GM23338 (cell line): ENCODE measurements at regions not wholly inside any gene's neighbourhood (a gene's known extent, or its start where the extent isn't known, plus 50 kb on each side); places are given as distances from the start of the nearest gene placed in this dataset.

Experiments
- ATAC-seq: fragments of 200-7000 bp; cut with Tn5 transposase; 3 replicates; pipeline ENCODE4 v1.9.1; 2020
- DNase-seq: peaks from one replicate; pipeline ENCODE4 v3.0.0-alpha.2; 2015; ENCODE audit warnings: low spot score
- H2AFZ ChIP-seq: fragments of 200-600 bp; sonication (generic); 2 replicates; pipeline ENCODE4 v1.8.0; 2016; ENCODE audit warnings: antibody characterized with exemption, mild to moderate bottlenecking, moderate library complexity
- H3F3A ChIP-seq: fragments of 200-600 bp; sonication (generic); replicated peaks from 2 replicates; pipeline ENCODE4 v1.8.0; 2017; ENCODE audit warnings: antibody characterized with exemption, mixed run types, low read depth
- H3K27ac ChIP-seq: fragments of 200-600 bp; sonication (generic); 2 replicates; pipeline ENCODE4 v1.6.1; 2016; ENCODE audit warnings: low read depth
- H3K27me3 ChIP-seq: fragments of 200-600 bp; sonication (generic); 2 replicates; pipeline ENCODE4 v1.8.0; 2016; ENCODE audit warnings: mild to moderate bottlenecking, mixed run types, moderate library complexity; ENCODE audit not compliant: insufficient read depth
- H3K36me3 ChIP-seq: fragments of 200-600 bp; sonication (generic); 2 replicates; pipeline ENCODE4 v1.8.0; 2016; ENCODE audit warnings: mild to moderate bottlenecking; ENCODE audit not compliant: insufficient read depth
- H3K4me1 ChIP-seq: fragments of 200-600 bp; sonication (generic); 2 replicates; pipeline ENCODE4 v1.8.0; 2016; ENCODE audit warnings: mild to moderate bottlenecking, moderate library complexity; ENCODE audit not compliant: insufficient read depth
- H3K4me2 ChIP-seq: fragments of 200-600 bp; sonication (generic); 2 replicates; pipeline ENCODE4 v1.7.1; 2017; ENCODE audit warnings: mixed run types
- H3K4me3 ChIP-seq: fragments of 200-600 bp; sonication (generic); 2 replicates; pipeline ENCODE4 v1.6.1; 2016; ENCODE audit warnings: mixed run types
- H3K79me2 ChIP-seq: fragments of 200-600 bp; sonication (generic); replicated peaks from 2 replicates; pipeline ENCODE4 v1.8.0; 2017; ENCODE audit warnings: mild to moderate bottlenecking; ENCODE audit not compliant: insufficient read depth
- H3K9me2 ChIP-seq: fragments of 200-600 bp; sonication (generic); 2 replicates; pipeline ENCODE4 v1.8.0; 2017; ENCODE audit not compliant: insufficient read depth
- H4K20me1 ChIP-seq: fragments of 200-600 bp; sonication (generic); replicated peaks from 2 replicates; pipeline ENCODE4 v1.8.0; 2017; ENCODE audit warnings: mild to moderate bottlenecking; ENCODE audit not compliant: insufficient read depth
- H3K27ac Mint-ChIP-seq: 2 replicates; pipeline ENCODE4 v1.8.0; 2020; ENCODE audit warnings: inconsistent platforms, mild to moderate bottlenecking, moderate library complexity, mixed read lengths
- H3K27me3 Mint-ChIP-seq: 3 replicates; pipeline ENCODE4 v1.8.0; 2022; ENCODE audit warnings: low read depth, mild to moderate bottlenecking, moderate library complexity, mixed read lengths, inconsistent platforms; ENCODE audit not compliant: insufficient read depth, poor library complexity
- H3K36me3 Mint-ChIP-seq: 3 replicates; pipeline ENCODE4 v1.8.0; 2021; ENCODE audit warnings: low read depth, mild to moderate bottlenecking, inconsistent platforms, moderate library complexity, mixed read lengths
- H3K4me1 Mint-ChIP-seq: 3 replicates; pipeline ENCODE4 v1.8.0; 2020; ENCODE audit warnings: mild to moderate bottlenecking, inconsistent platforms, mixed read lengths
- H3K4me3 Mint-ChIP-seq: 3 replicates; pipeline ENCODE4 v1.8.0; 2021; ENCODE audit warnings: moderate library complexity, mild to moderate bottlenecking, inconsistent platforms, mixed read lengths
- H3K9me3 Mint-ChIP-seq: 3 replicates; pipeline ENCODE4 v1.8.0; 2020; ENCODE audit warnings: moderate library complexity, mild to moderate bottlenecking, inconsistent platforms, mixed read lengths
- CREB1 ChIP-seq: fragments of 250-450 bp; sonication (Bioruptor Pico); IDR thresholded peaks from 2 replicates; pipeline ENCODE4 v1.5.0; 2020; ENCODE audit warnings: low read depth, mild to moderate bottlenecking, moderate library complexity
- CTCF ChIP-seq, 2 experiments: fragments of 200-600 bp in 1 of 2; sonication (generic) in 1 of 2; conservative IDR thresholded peaks; 2 replicates each; pipeline versions ENCODE4 v1.5.1 to v1.6.1; 2016 to 2017; ENCODE audit warnings: antibody characterized with exemption in 2 of 2, low read depth in 2 of 2, mild to moderate bottlenecking in 2 of 2, moderate library complexity in 1 of 2
- ETS1 ChIP-seq: IDR thresholded peaks from 2 replicates; pipeline ENCODE4 v1.6.1; 2016; ENCODE audit warnings: antibody characterized with exemption
- EZH2 ChIP-seq: fragments of 200-600 bp; sonication (generic); IDR thresholded peaks from one replicate; pipeline ENCODE4 v1.8.0; 2017; ENCODE audit warnings: antibody characterized with exemption, mild to moderate bottlenecking, low read depth; ENCODE audit not compliant: unreplicated experiment
- EZH2phosphoT487 ChIP-seq: fragments of 200-600 bp; sonication (generic); IDR thresholded peaks from one replicate; pipeline ENCODE4 v1.8.1; 2018; ENCODE audit warnings: antibody characterized with exemption; ENCODE audit not compliant: unreplicated experiment
- JUNB ChIP-seq: IDR thresholded peaks from one replicate; pipeline ENCODE4 v1.6.1; 2016; ENCODE audit warnings: antibody characterized with exemption; ENCODE audit not compliant: unreplicated experiment
- NANOG ChIP-seq: IDR thresholded peaks from 2 replicates; pipeline ENCODE4 v1.6.1; 2016; ENCODE audit warnings: antibody characterized with exemption, borderline replicate concordance
- POLR2AphosphoS5 ChIP-seq: IDR thresholded peaks from 2 replicates; pipeline ENCODE4 v1.6.1; 2016; ENCODE audit warnings: antibody characterized with exemption, low read depth
- REST ChIP-seq: IDR thresholded peaks from one replicate; pipeline ENCODE4 v1.6.1; 2018; ENCODE audit warnings: antibody characterized with exemption; ENCODE audit not compliant: unreplicated experiment
- STAT1 ChIP-seq: IDR thresholded peaks from one replicate; pipeline ENCODE4 v1.6.1; 2016; ENCODE audit warnings: antibody characterized with exemption; ENCODE audit not compliant: unreplicated experiment
- ZNF114 ChIP-seq: fragments of 250-450 bp; sonication (Bioruptor Pico); IDR thresholded peaks from 2 replicates; pipeline ENCODE4 v1.5.0; 2020; ENCODE audit warnings: mild to moderate bottlenecking, moderate library complexity
- ZNF331 ChIP-seq: fragments of 250-450 bp; sonication (Bioruptor Pico); IDR thresholded peaks from 2 replicates; pipeline ENCODE4 v1.5.0; 2020; ENCODE audit warnings: low read depth, mild to moderate bottlenecking, moderate library complexity
- ZNF462 ChIP-seq: fragments of 250-450 bp; sonication (Bioruptor Pico); IDR thresholded peaks from 2 replicates; pipeline ENCODE4 v1.5.0; 2020; ENCODE audit warnings: mild to moderate bottlenecking, moderate library complexity

GRCh38 chr2:60097298-60097697, 456.2 kb downstream of the BCL11A start:
- no peak overlapping the region for H3K4me3 ChIP-seq
- H3K27me3 Mint-ChIP-seq, result peaks cover 7% of the 10 kb centered on the region

More at GRCh38 chr2:60097298-60097697, 456.2 kb downstream of the BCL11A start:
- no peak for DNase-seq
- H3K36me3 ChIP-seq, result no peaks in the 10 kb centered on the region
- H2AFZ ChIP-seq, result no peak overlapping the region
- H3K9me3 Mint-ChIP-seq, result no peaks in the 10 kb centered on the region
- peaks cover 6% of the 10 kb centered on the region; the same call in 2 of the 3 replicates for H3K4me1 Mint-ChIP-seq
- no peak overlapping the region for H3K4me2 ChIP-seq
- H3K27me3 ChIP-seq, result no peaks in the 10 kb centered on the region
- no peaks in the 10 kb centered on the region for H3K36me3 Mint-ChIP-seq
- H3K4me1 ChIP-seq, result peaks cover 12% of the 10 kb centered on the region; the same call in 1 of the 2 replicates
- no peaks in the 10 kb centered on the region for H3K79me2 ChIP-seq
- no peaks in the 10 kb centered on the region for H4K20me1 ChIP-seq
- H3K27ac Mint-ChIP-seq, result no peak overlapping the region
- no peak overlapping the region for H3K27ac ChIP-seq
- H3K4me3 Mint-ChIP-seq, result no peak overlapping the region
- H3F3A ChIP-seq, result no peaks in the 10 kb centered on the region
- TF ChIP-seq CTCF (conservative IDR thresholded peaks at IDR 0.05; ENCODE audit: low read depth in 2 of 2) (no peak), JUNB (no peak), ZNF462 (CRISPR knock-in tag) (no peak), ETS1 (no peak), REST (no peak), POLR2AphosphoS5 (no peak), NANOG (no peak), ZNF331 (CRISPR knock-in tag) (no peak), EZH2 (no peak), EZH2phosphoT487 (no peak), CREB1 (CRISPR knock-in tag) (no peak), STAT1 (no peak), ZNF114 (CRISPR knock-in tag) (no peak)
- ATAC-seq, result no peak
- H3K9me2 ChIP-seq, result peaks cover 22% of the 10 kb centered on the region
